T-cell (primary cell): ENCODE measurements at regions not wholly inside any gene's neighbourhood (a gene's known extent, or its start where the extent isn't known, plus 50 kb on each side); places are given as distances from the start of the nearest gene placed in this dataset.

Source experiments
- ATAC-seq, 4 experiments: fragments of 200-7000 bp in 3 of 4; fragments of 150-1000 bp in 1 of 4; cut with Tn5 transposase; replicated peaks in 1 of 4; 1 replicate in 3 of 4; 2 replicates in 1 of 4; pipeline ENCODE4 v1.10.0; 2021; ENCODE audit warnings: moderate library complexity in 3 of 4, mild to moderate bottlenecking in 2 of 4, moderate number of reproducible peaks in 1 of 4
- CTCF ChIA-PET, 2 donors: fragments of 300-600 bp; sonication (Branson Sonifier 250); formaldehyde crosslinking; loops; one replicate each; lab custom pipeline; 2022; ENCODE audit warnings: antibody characterized with exemption in 2 of 2; lab: Charles Lee
- POLR2A ChIA-PET, 2 donors: fragments of 300-600 bp; sonication (Branson Sonifier 250); formaldehyde crosslinking; loops; one replicate each; lab custom pipeline; 2022; ENCODE audit warnings: antibody characterized with exemption in 2 of 2; lab: Charles Lee
- DNase-seq, 35 experiments: peaks; one replicate each; pipeline versions ENCODE4 v3.0.0 to v3.0.0-alpha.2; 2013 to 2023
- H3K27ac ChIP-seq: one replicate; pipeline ENCODE4 v1.5.1; 2013; ENCODE audit warnings: low read length
- H3K27me3 ChIP-seq, 2 experiments: replicated peaks in 1 of 2; 1 replicate in 1 of 2; 2 replicates in 1 of 2; pipeline versions ENCODE4 v1.6.1 to v1.7.0; 2013; ENCODE audit warnings: low read length in 1 of 2, mixed read lengths in 1 of 2; ENCODE audit not compliant: control insufficient read depth in 2 of 2, insufficient read depth in 2 of 2; ENCODE audit errors: extremely low read depth in 1 of 2
- H3K36me3 ChIP-seq, 2 donors: 1 replicate in 1 of 2; 2 replicates in 1 of 2; pipeline versions ENCODE4 v1.6.1 to v1.7.0; 2013; ENCODE audit warnings: low read length in 1 of 2; ENCODE audit not compliant: control insufficient read depth in 2 of 2, insufficient read depth in 1 of 2; ENCODE audit errors: extremely low read depth in 1 of 2
- H3K4me1 ChIP-seq, 2 experiments: 1 replicate in 1 of 2; 2 replicates in 1 of 2; pipeline versions ENCODE4 v1.6.1 to v1.7.0; 2013; ENCODE audit warnings: low read length in 2 of 2, mixed read lengths in 1 of 2; ENCODE audit not compliant: insufficient read depth in 2 of 2, control insufficient read depth in 1 of 2; ENCODE audit errors: extremely low read depth in 1 of 2
- H3K4me3 ChIP-seq, 2 donors: 1 replicate in 1 of 2; 2 replicates in 1 of 2; pipeline versions ENCODE4 v1.5.1 to v1.7.0; 2013; ENCODE audit warnings: mild to moderate bottlenecking in 2 of 2, low read length in 1 of 2, moderate library complexity in 1 of 2; ENCODE audit not compliant: control insufficient read depth in 1 of 2; ENCODE audit errors: extremely low read depth in 1 of 2
- H3K9me3 ChIP-seq: 2 replicates; pipeline ENCODE4 v1.7.0; 2013
- H3K27ac Mint-ChIP-seq, 2 donors: one replicate each; pipeline ENCODE4 v1.8.0; 2020 to 2021; ENCODE audit warnings: mild to moderate bottlenecking in 2 of 2, mixed read lengths in 2 of 2
- H3K27me3 Mint-ChIP-seq, 2 donors: one replicate each; pipeline ENCODE4 v1.8.0; 2021 to 2022; ENCODE audit warnings: mixed read lengths in 2 of 2
- H3K36me3 Mint-ChIP-seq: one replicate; pipeline ENCODE4 v1.8.0; 2021; ENCODE audit warnings: mixed read lengths
- H3K4me1 Mint-ChIP-seq, 3 donors: one replicate each; pipeline ENCODE4 v1.8.0; 2020 to 2022; ENCODE audit warnings: mixed read lengths in 3 of 3, mild to moderate bottlenecking in 1 of 3
- H3K4me3 Mint-ChIP-seq, 3 donors: one replicate each; pipeline ENCODE4 v1.8.0; 2020 to 2022; ENCODE audit warnings: mild to moderate bottlenecking in 3 of 3, mixed read lengths in 3 of 3, moderate library complexity in 3 of 3
- H3K9me3 Mint-ChIP-seq, 3 donors: one replicate each; pipeline ENCODE4 v1.8.0; 2020 to 2022; ENCODE audit warnings: mixed read lengths in 3 of 3
- WGBS: methylation state at CpG from one replicate; pipeline ENCODE4 v1.1.5; 2013; ENCODE audit warnings: missing lambda C conversion rate; ENCODE audit not compliant: insufficient coverage; 5-methylcytosine and 5-hydroxymethylcytosine counted together

- peaks cover 7 to 8% of the 10 kb centered on the region in 2 donors for H3K27me3 Mint-ChIP-seq
- no peaks in the 10 kb centered on the region for H3K27me3 ChIP-seq
- no peaks in the 10 kb centered on the region for H3K9me3 ChIP-seq
- H3K27ac ChIP-seq, result no peak overlapping the region
- ChIA-PET CTCF (no interaction called here), POLR2A (no interaction called here)
- no peaks in the 10 kb centered on the region for H3K4me1 ChIP-seq
- H3K36me3 ChIP-seq, result no peaks in the 10 kb centered on the region
- H3K4me3 Mint-ChIP-seq, result no peak overlapping the region
- ATAC-seq, result no peak
- H3K27ac Mint-ChIP-seq, result no peak overlapping the region
- no peaks in the 10 kb centered on the region for H3K36me3 Mint-ChIP-seq
- DNase-seq, result no peak
- 80% methylated on average over 1 of the region's 7 CpGs for WGBS
- no peak overlapping the region for H3K4me3 ChIP-seq
- no peaks in the 10 kb centered on the region for H3K9me3 Mint-ChIP-seq
- H3K4me1 Mint-ChIP-seq, result no peaks in the 10 kb centered on the region
Observed at GRCh38 chr20:2231701-2232100, 64.1 kb upstream of the TGM3 start.

GRCh38 chr20:2234598-2235191 is 61.1 kb upstream of the TGM3 start:
- WGBS, result 95% methylated on average over 2 of the region's 5 CpGs
- no peaks in the 10 kb centered on the region for H3K36me3 Mint-ChIP-seq
- DNase-seq (no peak), ATAC-seq (no peak)
- H3K27me3 Mint-ChIP-seq, result peaks cover 4 to 11% of the 10 kb centered on the region in 2 donors
- CTCF ChIA-PET, result no interaction called here
- H3K4me1 Mint-ChIP-seq, result no peaks in the 10 kb centered on the region
- H3K36me3 ChIP-seq, result no peaks in the 10 kb centered on the region
- H3K27ac ChIP-seq, result no peak overlapping the region
- no peaks in the 10 kb centered on the region for H3K9me3 ChIP-seq
- H3K9me3 Mint-ChIP-seq, result no peaks in the 10 kb centered on the region
- H3K4me3 ChIP-seq, result no peak overlapping the region
- H3K4me1 ChIP-seq, result no peaks in the 10 kb centered on the region
- no peaks in the 10 kb centered on the region for H3K27me3 ChIP-seq
- H3K4me3 Mint-ChIP-seq, result no peak overlapping the region
- POLR2A ChIA-PET, result no interaction called here
- no peak overlapping the region for H3K27ac Mint-ChIP-seq

GRCh38 chr20:2236256-2236655 is 59.5 kb upstream of the TGM3 start:
- Histone ChIP-seq H3K36me3 (no peaks in the 10 kb centered on the region), H3K27ac (no peak overlapping the region), H3K9me3 (no peaks in the 10 kb centered on the region), H3K4me1 (no peaks in the 10 kb centered on the region), H3K27me3 (no peaks in the 10 kb centered on the region), H3K4me3 (no peak overlapping the region)
- Mint-ChIP-seq H3K9me3 (no peaks in the 10 kb centered on the region), H3K36me3 (no peaks in the 10 kb centered on the region), H3K27ac (no peak overlapping the region), H3K27me3 (peaks cover 4 to 15% of the 10 kb centered on the region in 2 donors), H3K4me1 (no peaks in the 10 kb centered on the region), H3K4me3 (no peak overlapping the region)
- 85% methylated on average over 7 of the region's 13 CpGs for WGBS
- DNase-seq, result no peak
- ChIA-PET CTCF (interaction anchor here in 1 of 2 donors (0.6 kb wide), 1 partner anchor 12 kb away, joined by 4 read pairs; no protein-coding TSS in a partner anchor), POLR2A (no interaction called here)
- ATAC-seq, result no peak

GRCh38 chr20:2237059-2237458 is 58.7 kb upstream of the TGM3 start:
- Mint-ChIP-seq H3K27ac (no peak overlapping the region), H3K4me1 (no peaks in the 10 kb centered on the region), H3K36me3 (no peaks in the 10 kb centered on the region), H3K4me3 (no peak overlapping the region), H3K9me3 (no peaks in the 10 kb centered on the region), H3K27me3 (peaks cover 4 to 15% of the 10 kb centered on the region in 2 donors)
- DNase-seq (no peak), ATAC-seq (no peak)
- H3K27me3 ChIP-seq, result peaks cover 0 to 3% of the 10 kb centered on the region in 2 experiments
- H3K27ac ChIP-seq, result no peak overlapping the region
- no peaks in the 10 kb centered on the region for H3K9me3 ChIP-seq
- ChIA-PET POLR2A (no interaction called here), CTCF (no interaction called here)
- H3K36me3 ChIP-seq, result no peaks in the 10 kb centered on the region
- H3K4me1 ChIP-seq, result no peaks in the 10 kb centered on the region
- WGBS, result 86% methylated on average over 9 of the region's 11 CpGs
- H3K4me3 ChIP-seq, result no peak overlapping the region

GRCh38 chr20:2238601-2239000 is 57.2 kb upstream of the TGM3 start:
- ATAC-seq, result no peak
- no peak overlapping the region for H3K27ac Mint-ChIP-seq
- H3K4me1 Mint-ChIP-seq, result no peaks in the 10 kb centered on the region
- ChIA-PET CTCF (no interaction called here), POLR2A (no interaction called here)
- H3K9me3 Mint-ChIP-seq, result no peaks in the 10 kb centered on the region
- no peaks in the 10 kb centered on the region for H3K36me3 Mint-ChIP-seq
- Histone ChIP-seq H3K36me3 (no peaks in the 10 kb centered on the region), H3K9me3 (no peaks in the 10 kb centered on the region), H3K27ac (no peak overlapping the region), H3K27me3 (peaks cover 0 to 3% of the 10 kb centered on the region in 2 experiments), H3K4me3 (no peak overlapping the region), H3K4me1 (no peaks in the 10 kb centered on the region)
- DNase-seq, result no peak
- peaks cover 10 to 20% of the 10 kb centered on the region in 2 donors for H3K27me3 Mint-ChIP-seq
- no CpG with 5 or more reads among the region's 2 CpGs for WGBS
- H3K4me3 Mint-ChIP-seq, result no peak overlapping the region

GRCh38 chr20:2240835-2241234 is 55.0 kb upstream of the TGM3 start:
- Histone ChIP-seq H3K4me3 (no peak overlapping the region), H3K4me1 (no peaks in the 10 kb centered on the region), H3K9me3 (no peaks in the 10 kb centered on the region), H3K36me3 (no peaks in the 10 kb centered on the region), H3K27me3 (peaks cover 0 to 6% of the 10 kb centered on the region in 2 experiments), H3K27ac (no peak overlapping the region)
- Mint-ChIP-seq H3K9me3 (no peaks in the 10 kb centered on the region), H3K36me3 (no peaks in the 10 kb centered on the region), H3K4me1 (no peaks in the 10 kb centered on the region), H3K27ac (no peak overlapping the region), H3K27me3 (peaks cover 17 to 21% of the 10 kb centered on the region in 2 donors), H3K4me3 (no peak overlapping the region)
- DNase-seq (no peak), ATAC-seq (no peak)
- 83% methylated on average over 3 of the region's 4 CpGs for WGBS
- ChIA-PET POLR2A (no interaction called here), CTCF (interaction anchor here in 1 of 2 donors (0.7 kb wide), 1 partner anchor 399 kb away, joined by 4 read pairs; no protein-coding TSS in a partner anchor)

- Histone ChIP-seq H3K36me3 (no peaks in the 10 kb centered on the region), H3K27me3 (peaks cover 0 to 6% of the 10 kb centered on the region in 2 experiments), H3K4me1 (no peaks in the 10 kb centered on the region), H3K4me3 (no peak overlapping the region), H3K9me3 (no peaks in the 10 kb centered on the region), H3K27ac (no peak overlapping the region)
- no peaks in the 10 kb centered on the region for H3K9me3 Mint-ChIP-seq
- ChIA-PET CTCF (no interaction called here), POLR2A (no interaction called here)
- H3K27me3 Mint-ChIP-seq, result peaks cover 14 to 24% of the 10 kb centered on the region in 2 donors
- no peak for ATAC-seq
- 100% methylated on average over 1 of the region's 2 CpGs for WGBS
- no peaks in the 10 kb centered on the region for H3K4me1 Mint-ChIP-seq
- DNase-seq, result no peak
- no peak overlapping the region for H3K4me3 Mint-ChIP-seq
- no peaks in the 10 kb centered on the region for H3K36me3 Mint-ChIP-seq
- H3K27ac Mint-ChIP-seq, result no peak overlapping the region
Observed at GRCh38 chr20:2242678-2243077, 53.1 kb upstream of the TGM3 start.
